Kidney epithelial cell (primary cell): ENCODE measurements at regions not wholly inside any gene's neighbourhood (a gene's known extent, or its start where the extent isn't known, plus 50 kb on each side); places are given as distances from the start of the nearest gene placed in this dataset.
A peak's percentile ranks its signal among the peaks of the same experiment; 100 is the strongest.

ENCODE experiments used
- DNase-seq: peaks from one replicate; pipeline ENCODE4 v3.0.0-alpha.2; 2010; ENCODE audit warnings: low read depth
- H3K27me3 ChIP-seq: 2 replicates; pipeline ENCODE4 v1.6.0; 2011; ENCODE audit warnings: low read length; ENCODE audit not compliant: control insufficient read depth, insufficient read depth
- H3K36me3 ChIP-seq: 2 replicates; pipeline ENCODE4 v1.5.1; 2011; ENCODE audit warnings: low read length; ENCODE audit not compliant: control insufficient read depth, insufficient read depth
- H3K4me3 ChIP-seq: 2 replicates; pipeline ENCODE4 v1.5.1; 2011; ENCODE audit warnings: low read depth, mild to moderate bottlenecking, control low read depth, low read length
- CTCF ChIP-seq: IDR thresholded peaks from 2 replicates; pipeline ENCODE4 v1.5.1; 2011; ENCODE audit warnings: mild to moderate bottlenecking, moderate library complexity, low read length, control low read depth, inconsistent platforms; ENCODE audit not compliant: insufficient read depth, poor library complexity, severe bottlenecking

GRCh38 chr4:166309286-166309685 is 436.2 kb downstream of the TLL1 start:
- no peak overlapping the region for H3K4me3 ChIP-seq
- no peaks in the 10 kb centered on the region for H3K27me3 ChIP-seq
- TF ChIP-seq CTCF, result no peak
- no peak for DNase-seq
- H3K36me3 ChIP-seq, result no peaks in the 10 kb centered on the region

GRCh38 chr4:166311169-166311568 is 438.1 kb downstream of the TLL1 start:
- no peak for DNase-seq
- Histone ChIP-seq H3K36me3 (no peaks in the 10 kb centered on the region), H3K27me3 (no peaks in the 10 kb centered on the region), H3K4me3 (no peak overlapping the region)
- TF ChIP-seq CTCF, result no peak

- H3K36me3 ChIP-seq, result no peaks in the 10 kb centered on the region
- H3K4me3 ChIP-seq, result no peak overlapping the region
- no peak for TF ChIP-seq CTCF
- no peak for DNase-seq
- H3K27me3 ChIP-seq, result no peaks in the 10 kb centered on the region
These were observed 439.1 kb downstream of the TLL1 start for GRCh38 chr4:166312166-166312565.

- H3K4me3 ChIP-seq, result no peak overlapping the region
- no peak for TF ChIP-seq CTCF
- DNase-seq, result no peak
- H3K36me3 ChIP-seq, result no peaks in the 10 kb centered on the region
- no peaks in the 10 kb centered on the region for H3K27me3 ChIP-seq
These were observed 441.9 kb downstream of the TLL1 start for GRCh38 chr4:166314902-166315301.

GRCh38 chr4:166315721-166316467 is 442.9 kb downstream of the TLL1 start:
- no peak for TF ChIP-seq CTCF

GRCh38 chr4:166318810-166319525 is 445.9 kb downstream of the TLL1 start:
- H3K4me3 ChIP-seq, result no peak overlapping the region
- no peaks in the 10 kb centered on the region for H3K27me3 ChIP-seq
- peak; percentile 26 for DNase-seq
- H3K36me3 ChIP-seq, result no peaks in the 10 kb centered on the region
- TF ChIP-seq CTCF, result no peak

More at GRCh38 chr4:166315721-166316467, 442.9 kb downstream of the TLL1 start:
- no peaks in the 10 kb centered on the region for H3K36me3 ChIP-seq
- H3K4me3 ChIP-seq, result no peak overlapping the region
- DNase-seq, result no peak
- no peaks in the 10 kb centered on the region for H3K27me3 ChIP-seq
